Esophagus squamous epithelium (tissue), 5 donors: ENCODE measurements at regions not wholly inside any gene's neighbourhood (a gene's known extent, or its start where the extent isn't known, plus 50 kb on each side); places are given as distances from the start of the nearest gene placed in this dataset.

Experiments used
- DNase-seq: peaks from one replicate; lab custom pipeline; 2025; lab: John Stamatoyannopoulos, UW
- H3K27ac ChIP-seq, 4 donors: fragments of 200-600 bp; sonication (generic); one replicate each; pipeline ENCODE4 v1.5.1; 2016 to 2019; ENCODE audit warnings: mild to moderate bottlenecking in 1 of 4
- H3K27me3 ChIP-seq, 4 donors: fragments of 200-600 bp; sonication (generic); 1 replicate in 3 of 4; 2 replicates in 1 of 4; pipeline versions ENCODE4 v1.5.1 to v1.6.0; 2017 to 2021; ENCODE audit warnings: antibody characterized with exemption in 1 of 4
- H3K36me3 ChIP-seq, 3 donors: fragments of 200-600 bp; sonication (generic); one replicate each; pipeline ENCODE4 v1.5.1; 2016 to 2019
- H3K4me1 ChIP-seq, 3 donors: fragments of 200-600 bp; sonication (generic); one replicate each; pipeline ENCODE4 v1.5.1; 2017 to 2019
- H3K4me3 ChIP-seq, 4 donors: fragments of 200-600 bp; sonication (generic); 1 replicate in 3 of 4; 2 replicates in 1 of 4; pipeline ENCODE4 v1.5.1; 2016 to 2019; ENCODE audit warnings: mild to moderate bottlenecking in 2 of 4, moderate library complexity in 1 of 4
- H3K9me3 ChIP-seq, 3 donors: fragments of 200-600 bp; sonication (generic); one replicate each; pipeline ENCODE4 v1.5.1; 2016 to 2019
- CTCF ChIP-seq, 6 experiments: fragments of 450-650 bp in 4 of 6; fragments of 200-600 bp in 2 of 6; sonication (generic) in 2 of 6; IDR thresholded peaks; one replicate each; pipeline ENCODE4 v1.5.1; 2016 to 2019; ENCODE audit warnings: antibody characterized with exemption in 6 of 6, mild to moderate bottlenecking in 4 of 6, moderate library complexity in 4 of 6
- POLR2A ChIP-seq, 4 donors: fragments of 450-650 bp; IDR thresholded peaks; one replicate each; pipeline ENCODE4 v1.6.1; 2017; ENCODE audit warnings: antibody characterized with exemption in 4 of 4, mild to moderate bottlenecking in 4 of 4, moderate library complexity in 3 of 4
- WGBS, 2 donors: methylation state at CpG; one replicate each; pipeline ENCODE4 v1.1.5; 2018; 5-methylcytosine and 5-hydroxymethylcytosine counted together
- intact Hi-C: fragments of 100-400 bp; cut with DNase I; formaldehyde crosslinking; loops from one replicate; pipeline ENCODE4 v1.15.0; 2022
- donor health status: DM: yes; HTN: yes; CAD: no.

DNA sequence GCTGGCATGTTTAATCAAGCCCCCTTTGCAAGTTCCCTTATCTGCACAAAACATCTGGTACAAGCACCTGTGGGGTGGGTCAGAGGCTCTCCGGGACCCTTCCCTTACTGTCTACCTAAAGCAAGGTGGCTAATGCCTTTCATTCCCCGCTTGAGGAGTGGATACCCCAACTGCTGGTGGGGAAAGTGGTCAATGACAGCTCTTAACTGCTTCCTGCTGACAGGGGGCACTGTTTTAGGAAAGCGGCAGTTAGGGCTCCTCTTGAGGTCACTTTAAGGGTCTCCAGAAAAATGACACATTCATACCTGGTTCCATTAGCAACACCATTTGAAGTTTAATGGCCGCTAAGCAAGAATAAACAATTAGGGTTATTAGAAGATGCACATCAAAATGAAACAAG is 761.8 kb upstream of the PHF14 start:
- Histone ChIP-seq H3K36me3 (no peaks in the 10 kb centered on the region), H3K27ac (no peak overlapping the region), H3K4me3 (no peak overlapping the region), H3K4me1 (no peaks in the 10 kb centered on the region), H3K27me3 (no peaks in the 10 kb centered on the region), H3K9me3 (no peaks in the 10 kb centered on the region)
- TF ChIP-seq POLR2A (IDR thresholded peaks at IDR 0.05) (no peak), CTCF (IDR thresholded peaks at IDR 0.05) (no peak)
- WGBS, 2 donors: 89 to 97% methylated on average over 3 of the region's 4 CpGs
- intact Hi-C loops: no loop called here
- DNase-seq: no peak

GRCh38 chr7:10212649-10213048 is 761.0 kb upstream of the PHF14 start:
- no peak for DNase-seq
- Histone ChIP-seq H3K27me3 (no peaks in the 10 kb centered on the region), H3K36me3 (no peaks in the 10 kb centered on the region), H3K4me3 (no peak overlapping the region), H3K4me1 (no peaks in the 10 kb centered on the region), H3K9me3 (no peaks in the 10 kb centered on the region), H3K27ac (no peak overlapping the region)
- WGBS, 2 donors: 90 to 92% methylated on average over 3 of the region's 3 CpGs
- intact Hi-C loops: no loop called here
- TF ChIP-seq POLR2A (IDR thresholded peaks at IDR 0.05) (no peak), CTCF (IDR thresholded peaks at IDR 0.05) (no peak)

- WGBS, 2 donors: 83 to 86% methylated on average over 2 of the region's 2 CpGs
- intact Hi-C loops: no loop called here
- no peaks in the 10 kb centered on the region for H3K27me3 ChIP-seq
- H3K36me3 ChIP-seq: no peaks in the 10 kb centered on the region
- DNase-seq: no peak
- TF ChIP-seq CTCF (IDR thresholded peaks at IDR 0.05): no peak
- no peak for TF ChIP-seq POLR2A (IDR thresholded peaks at IDR 0.05)
- no peak overlapping the region for H3K4me3 ChIP-seq
- no peaks in the 10 kb centered on the region for H3K4me1 ChIP-seq
- H3K27ac ChIP-seq: no peak overlapping the region
- no peaks in the 10 kb centered on the region for H3K9me3 ChIP-seq
These were observed 757.2 kb upstream of the PHF14 start for GRCh38 chr7:10216462-10216861.

GRCh38 chr7:10221084-10221483 is 752.6 kb upstream of the PHF14 start:
- TF ChIP-seq POLR2A (IDR thresholded peaks at IDR 0.05): no peak
- TF ChIP-seq CTCF (IDR thresholded peaks at IDR 0.05): no peak
- H3K9me3 ChIP-seq: no peaks in the 10 kb centered on the region
- intact Hi-C loops: no loop called here
- H3K36me3 ChIP-seq: no peaks in the 10 kb centered on the region
- H3K4me3 ChIP-seq: no peak overlapping the region
- peaks cover 0 to 7% (median 4%) of the 10 kb centered on the region in 3 donors for H3K4me1 ChIP-seq
- H3K27ac ChIP-seq: no peak overlapping the region
- no peaks in the 10 kb centered on the region for H3K27me3 ChIP-seq
- DNase-seq: no peak

GRCh38 chr7:10222976-10223375 is 750.7 kb upstream of the PHF14 start:
- peaks cover 0 to 7% (median 4%) of the 10 kb centered on the region in 3 donors for H3K4me1 ChIP-seq
- no peak for DNase-seq
- H3K27me3 ChIP-seq: no peaks in the 10 kb centered on the region
- intact Hi-C loops: no loop called here
- H3K4me3 ChIP-seq: no peak overlapping the region
- H3K36me3 ChIP-seq: no peaks in the 10 kb centered on the region
- no peak overlapping the region for H3K27ac ChIP-seq
- no peak for TF ChIP-seq CTCF (IDR thresholded peaks at IDR 0.05)
- TF ChIP-seq POLR2A (IDR thresholded peaks at IDR 0.05): no peak
- no peaks in the 10 kb centered on the region for H3K9me3 ChIP-seq
- 57 to 83% methylated on average over 2 of the region's 2 CpGs for WGBS, 2 donors
